NCI-H446 (cell line): ENCODE measurements at regions not wholly inside any gene's neighbourhood (a gene's known extent, or its start where the extent isn't known, plus 50 kb on each side); places are given as distances from the start of the nearest gene placed in this dataset.
A peak's percentile ranks its signal among the peaks of the same experiment; 100 is the strongest.

ENCODE experiments used
- DNase-seq, 2 experiments: peaks; one replicate each; lab custom pipeline; 2025; lab: John Stamatoyannopoulos, UW

GRCh38 chr3:176562331-176562730 is 635.0 kb downstream of the TBL1XR1 start:
- DNase-seq, result peak in 1 of 2 experiments; percentile 37

- no peak for DNase-seq
These were observed 635.5 kb downstream of the TBL1XR1 start for GRCh38 chr3:176561826-176562225.

- no peak for DNase-seq
These were observed 642.3 kb downstream of the TBL1XR1 start for GRCh38 chr3:176554791-176555654.

GRCh38 chr3:176554264-176554663 is 643.0 kb downstream of the TBL1XR1 start:
- DNase-seq, result no peak

GRCh38 chr3:176526942-176527341 is 670.3 kb downstream of the TBL1XR1 start:
- DNase-seq, result no peak

GRCh38 chr3:176526225-176526624 is 671.1 kb downstream of the TBL1XR1 start:
- peak; percentile 5 to 34 for DNase-seq

- DNase-seq, result no peak
These were observed 674.2 kb downstream of the TBL1XR1 start for GRCh38 chr3:176523114-176523513.

GRCh38 chr3:176522436-176522835 is 674.8 kb downstream of the TBL1XR1 start:
- DNase-seq, result no peak

GRCh38 chr3:176521531-176522175 is 675.6 kb downstream of the TBL1XR1 start:
- DNase-seq, result no peak

GRCh38 chr3:176514297-176514696 is 683.0 kb downstream of the TBL1XR1 start:
- peak in 1 of 2 experiments; percentile 41 for DNase-seq

GRCh38 chr3:176513604-176514003 is 683.7 kb downstream of the TBL1XR1 start:
- no peak for DNase-seq

- DNase-seq, result no peak
These were observed 685.2 kb downstream of the TBL1XR1 start for GRCh38 chr3:176512037-176512436.

- DNase-seq, result no peak
These were observed 687.2 kb downstream of the TBL1XR1 start for GRCh38 chr3:176510097-176510496.

GRCh38 chr3:176505878-176506621 is 691.2 kb downstream of the TBL1XR1 start:
- DNase-seq, result no peak

- DNase-seq, result no peak
These were observed 706.2 kb downstream of the TBL1XR1 start for GRCh38 chr3:176491084-176491483.

GRCh38 chr3:176490357-176490756 is 706.9 kb downstream of the TBL1XR1 start:
- DNase-seq, result no peak

- no peak for DNase-seq
These were observed 718.0 kb downstream of the TBL1XR1 start for GRCh38 chr3:176479248-176479647.

GRCh38 chr3:176469694-176470205 is 727.5 kb downstream of the TBL1XR1 start:
- no peak for DNase-seq

- no peak for DNase-seq
These were observed 733.7 kb downstream of the TBL1XR1 start for GRCh38 chr3:176463610-176464009.

- no peak for DNase-seq
These were observed 749.9 kb downstream of the TBL1XR1 start for GRCh38 chr3:176447369-176447768.

- DNase-seq, result no peak
These were observed 755.0 kb downstream of the TBL1XR1 start for GRCh38 chr3:176442326-176442725.

GRCh38 chr3:176439729-176440128 is 757.6 kb downstream of the TBL1XR1 start:
- DNase-seq, result no peak
